Testis (tissue), 2 donors: ENCODE measurements at regions not wholly inside any gene's neighbourhood (a gene's known extent, or its start where the extent isn't known, plus 50 kb on each side); places are given as distances from the start of the nearest gene placed in this dataset.

Source experiments
- DNase-seq: peaks from one replicate; pipeline ENCODE4 v3.0.0-alpha.2; 2019
- H3K27ac ChIP-seq, 2 donors: fragments of 200-600 bp; sonication (generic); one replicate each; pipeline ENCODE4 v1.5.1; 2019
- H3K27me3 ChIP-seq: fragments of 200-600 bp; sonication (generic); one replicate; pipeline ENCODE4 v1.5.1; 2019
- H3K36me3 ChIP-seq: fragments of 200-600 bp; sonication (generic); one replicate; pipeline ENCODE4 v1.5.1; 2017; ENCODE audit warnings: low read depth; ENCODE audit errors: missing control alignments
- H3K4me1 ChIP-seq: fragments of 200-600 bp; sonication (generic); one replicate; pipeline ENCODE4 v1.5.1; 2019
- H3K4me3 ChIP-seq, 2 donors: fragments of 200-600 bp; sonication (generic); one replicate each; pipeline ENCODE4 v1.5.1; 2017 to 2019
- H3K9me3 ChIP-seq: fragments of 200-600 bp; sonication (generic); one replicate; pipeline ENCODE4 v1.5.1; 2017
- POLR2A ChIP-seq: fragments of 450-650 bp; IDR thresholded peaks from one replicate; pipeline ENCODE4 v1.6.1; 2017; ENCODE audit warnings: antibody characterized with exemption, mild to moderate bottlenecking, moderate library complexity
- WGBS, 2 donors: methylation state at CpG; one replicate each; pipeline ENCODE4 v1.1.5; 2018; 5-methylcytosine and 5-hydroxymethylcytosine counted together
- intact Hi-C: fragments of 100-400 bp; cut with DNase I; formaldehyde crosslinking; loops from one replicate; pipeline ENCODE4 v1.15.1; 2023; ENCODE audit warnings: low total_unique reads
- TF ChIP-seq, protein P1 (sequence below), 3 experiments: fragments of 450-650 bp in 2 of 3; fragments of 200-600 bp in 1 of 3; sonication (generic) in 1 of 3; IDR thresholded peaks; one replicate each; pipeline ENCODE4 v1.5.1; 2016 to 2019; ENCODE audit warnings: antibody characterized with exemption in 3 of 3, mild to moderate bottlenecking in 2 of 3, moderate library complexity in 1 of 3

DNA sequence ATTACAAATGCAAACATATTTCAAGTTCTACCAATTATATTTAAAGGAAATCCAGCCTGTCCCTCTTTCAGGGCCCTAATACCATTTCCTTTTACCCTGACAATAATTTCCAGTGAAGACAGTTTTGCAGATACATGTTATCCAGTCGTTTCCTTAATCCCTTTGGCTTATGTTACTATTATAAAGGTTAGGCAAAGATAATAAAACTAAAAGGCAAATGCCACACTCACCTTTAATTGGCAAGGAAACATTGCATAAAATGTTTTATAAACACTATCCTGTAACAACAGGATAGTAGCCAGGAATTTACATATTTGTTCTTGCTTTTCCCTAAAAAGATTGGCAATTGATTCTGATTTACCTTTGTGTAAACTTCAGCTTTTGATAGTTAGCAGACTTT, 168.7 kb downstream of the AEBP2 start:
- Histone ChIP-seq H3K27ac (no peak overlapping the region), H3K4me1 (no peaks in the 10 kb centered on the region), H3K36me3 (no peaks in the 10 kb centered on the region), H3K27me3 (no peaks in the 10 kb centered on the region), H3K9me3 (no peaks in the 10 kb centered on the region), H3K4me3 (no peak overlapping the region)
- DNase-seq = no peak
- TF ChIP-seq, protein P1, sequence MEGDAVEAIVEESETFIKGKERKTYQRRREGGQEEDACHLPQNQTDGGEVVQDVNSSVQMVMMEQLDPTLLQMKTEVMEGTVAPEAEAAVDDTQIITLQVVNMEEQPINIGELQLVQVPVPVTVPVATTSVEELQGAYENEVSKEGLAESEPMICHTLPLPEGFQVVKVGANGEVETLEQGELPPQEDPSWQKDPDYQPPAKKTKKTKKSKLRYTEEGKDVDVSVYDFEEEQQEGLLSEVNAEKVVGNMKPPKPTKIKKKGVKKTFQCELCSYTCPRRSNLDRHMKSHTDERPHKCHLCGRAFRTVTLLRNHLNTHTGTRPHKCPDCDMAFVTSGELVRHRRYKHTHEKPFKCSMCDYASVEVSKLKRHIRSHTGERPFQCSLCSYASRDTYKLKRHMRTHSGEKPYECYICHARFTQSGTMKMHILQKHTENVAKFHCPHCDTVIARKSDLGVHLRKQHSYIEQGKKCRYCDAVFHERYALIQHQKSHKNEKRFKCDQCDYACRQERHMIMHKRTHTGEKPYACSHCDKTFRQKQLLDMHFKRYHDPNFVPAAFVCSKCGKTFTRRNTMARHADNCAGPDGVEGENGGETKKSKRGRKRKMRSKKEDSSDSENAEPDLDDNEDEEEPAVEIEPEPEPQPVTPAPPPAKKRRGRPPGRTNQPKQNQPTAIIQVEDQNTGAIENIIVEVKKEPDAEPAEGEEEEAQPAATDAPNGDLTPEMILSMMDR (IDR thresholded peaks at IDR 0.05) = no peak
- no peak for TF ChIP-seq POLR2A
- 40 to 41% methylated on average over 1 of the region's 1 CpG for WGBS, 2 donors
- intact Hi-C loops = no loop called here

DNA sequence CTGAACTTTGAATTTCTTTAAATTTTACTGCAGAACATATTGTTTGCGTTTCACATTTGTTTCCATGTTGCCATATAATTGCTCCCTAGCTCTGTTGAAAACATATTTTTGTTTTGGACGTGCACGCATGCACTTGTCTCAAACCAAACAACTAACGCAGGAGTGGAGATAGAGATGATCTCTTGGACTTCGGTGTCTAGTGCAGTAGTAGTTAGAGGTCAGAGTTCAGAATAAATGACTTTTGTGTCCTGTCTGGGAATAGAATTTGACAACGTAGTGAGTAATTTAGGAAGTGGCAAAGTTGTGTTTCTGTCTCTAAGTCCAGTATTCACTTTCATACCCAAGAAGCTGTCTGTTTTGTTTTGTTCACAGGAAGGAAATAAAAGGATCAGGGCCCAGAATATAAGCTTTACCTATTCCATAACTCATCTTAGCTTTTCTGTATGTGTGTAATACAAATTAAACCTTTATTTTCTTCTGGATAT, 173.8 kb downstream of the AEBP2 start:
- H3K4me3 ChIP-seq = no peak overlapping the region
- 86 to 92% methylated on average over 6 of the region's 6 CpGs for WGBS, 2 donors
- intact Hi-C loops = no loop called here
- H3K27me3 ChIP-seq = no peaks in the 10 kb centered on the region
- H3K4me1 ChIP-seq = no peaks in the 10 kb centered on the region
- no peak overlapping the region for H3K27ac ChIP-seq
- TF ChIP-seq, protein P1 (IDR thresholded peaks at IDR 0.05) = no peak
- no peak for DNase-seq
- no peaks in the 10 kb centered on the region for H3K36me3 ChIP-seq
- no peaks in the 10 kb centered on the region for H3K9me3 ChIP-seq

DNA sequence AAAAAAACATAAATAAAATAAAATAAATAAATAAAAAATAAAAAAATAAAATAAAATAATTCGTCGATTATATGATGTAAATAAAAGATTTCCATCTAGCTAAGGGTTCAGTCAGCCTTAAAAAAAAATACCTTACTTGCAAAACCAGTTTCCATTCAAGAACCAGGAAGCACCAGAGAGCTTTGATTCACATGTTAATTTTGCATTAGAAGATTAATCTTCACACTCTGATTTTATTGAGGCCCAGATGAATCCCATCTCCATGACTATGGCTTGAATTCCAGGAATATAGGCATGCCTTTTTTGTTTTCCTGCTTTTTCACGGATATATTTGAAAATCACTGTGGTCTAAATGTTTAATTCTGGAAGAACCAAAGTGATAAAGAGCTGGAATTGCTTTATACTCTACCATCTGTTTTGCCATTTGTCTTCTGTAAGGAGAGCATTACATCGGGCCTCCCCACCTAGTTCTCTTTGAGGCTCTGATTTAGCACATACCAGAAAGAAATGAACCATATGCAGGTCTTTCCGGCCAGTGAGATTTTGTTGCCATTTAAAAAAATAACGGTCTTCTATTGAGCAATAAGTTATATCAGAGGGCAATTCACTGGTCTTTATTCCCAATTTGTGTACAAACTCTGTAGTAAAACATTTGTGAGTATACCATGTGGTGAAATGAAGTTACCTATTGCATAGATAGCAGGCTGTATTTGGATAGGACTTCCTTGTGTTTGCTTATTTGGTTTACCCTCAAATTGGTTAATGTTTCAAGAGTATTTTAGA, 175.5 kb downstream of the AEBP2 start:
- DNase-seq = no peak
- intact Hi-C loops = no loop called here
- H3K4me1 ChIP-seq = no peaks in the 10 kb centered on the region
- no peaks in the 10 kb centered on the region for H3K27me3 ChIP-seq
- H3K36me3 ChIP-seq = no peaks in the 10 kb centered on the region
- no peak overlapping the region for H3K4me3 ChIP-seq
- H3K27ac ChIP-seq = no peak overlapping the region
- TF ChIP-seq POLR2A = no peak
- TF ChIP-seq, protein P1 (IDR thresholded peaks at IDR 0.05) = no peak
- no peaks in the 10 kb centered on the region for H3K9me3 ChIP-seq
- WGBS, 2 donors = 50 to 52% methylated on average over 6 of the region's 6 CpGs

DNA sequence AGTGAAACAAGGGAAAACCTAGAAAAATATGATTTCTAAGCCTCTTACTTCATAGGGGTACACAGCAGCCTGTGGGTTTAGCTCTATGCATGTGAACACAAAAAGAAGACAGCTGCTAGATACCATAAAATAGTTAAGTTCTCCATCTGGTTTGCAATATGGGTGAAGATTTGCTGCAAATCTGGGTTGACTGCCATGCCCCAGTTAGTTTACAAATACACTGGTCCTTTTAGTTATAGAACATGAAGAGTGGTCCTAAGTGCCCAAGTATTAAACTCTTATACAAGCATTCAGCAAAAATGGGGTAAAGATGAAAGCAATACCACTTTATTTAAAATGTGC, 176.1 kb downstream of the AEBP2 start:
- no peak overlapping the region for H3K27ac ChIP-seq
- no peaks in the 10 kb centered on the region for H3K36me3 ChIP-seq
- H3K4me3 ChIP-seq = no peak overlapping the region
- TF ChIP-seq POLR2A = no peak
- TF ChIP-seq, protein P1 (IDR thresholded peaks at IDR 0.05) = no peak
- DNase-seq = no peak
- no peaks in the 10 kb centered on the region for H3K4me1 ChIP-seq
- no peaks in the 10 kb centered on the region for H3K27me3 ChIP-seq
- no peaks in the 10 kb centered on the region for H3K9me3 ChIP-seq
- intact Hi-C loops = no loop called here

DNA sequence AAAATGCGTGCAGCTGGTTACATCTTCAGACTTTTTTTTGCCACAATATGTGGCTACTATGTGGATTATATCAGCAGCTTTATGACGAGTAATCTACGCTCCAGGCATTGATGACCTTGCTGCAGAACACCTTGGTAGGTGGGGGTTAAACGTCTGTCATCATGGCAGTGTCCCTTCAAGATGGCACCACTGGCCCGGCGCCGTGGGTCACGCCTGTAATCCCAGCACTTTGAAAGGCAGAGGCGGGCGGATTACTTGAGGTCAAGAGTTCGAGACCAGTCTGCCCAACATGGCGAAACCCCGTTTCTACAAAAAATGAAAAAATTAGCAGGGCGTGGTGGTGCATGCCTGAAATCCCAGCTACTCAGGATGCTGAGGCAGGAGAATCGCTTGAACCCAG, 177.5 kb downstream of the AEBP2 start:
- H3K36me3 ChIP-seq = no peaks in the 10 kb centered on the region
- no peak overlapping the region for H3K4me3 ChIP-seq
- no peak for DNase-seq
- TF ChIP-seq, protein P1 (IDR thresholded peaks at IDR 0.05) = no peak
- no peak for TF ChIP-seq POLR2A
- 89 to 95% methylated on average over 15 of the region's 15 CpGs for WGBS, 2 donors
- intact Hi-C loops = no loop called here
- H3K27ac ChIP-seq = no peak overlapping the region
- no peaks in the 10 kb centered on the region for H3K27me3 ChIP-seq
- no peaks in the 10 kb centered on the region for H3K9me3 ChIP-seq
- no peaks in the 10 kb centered on the region for H3K4me1 ChIP-seq
